ENCODE measurements at regions not wholly inside any gene's neighbourhood (a gene's known extent, or its start where the extent isn't known, plus 50 kb on each side); places are given as distances from the start of the nearest gene placed in this dataset.

DNA sequence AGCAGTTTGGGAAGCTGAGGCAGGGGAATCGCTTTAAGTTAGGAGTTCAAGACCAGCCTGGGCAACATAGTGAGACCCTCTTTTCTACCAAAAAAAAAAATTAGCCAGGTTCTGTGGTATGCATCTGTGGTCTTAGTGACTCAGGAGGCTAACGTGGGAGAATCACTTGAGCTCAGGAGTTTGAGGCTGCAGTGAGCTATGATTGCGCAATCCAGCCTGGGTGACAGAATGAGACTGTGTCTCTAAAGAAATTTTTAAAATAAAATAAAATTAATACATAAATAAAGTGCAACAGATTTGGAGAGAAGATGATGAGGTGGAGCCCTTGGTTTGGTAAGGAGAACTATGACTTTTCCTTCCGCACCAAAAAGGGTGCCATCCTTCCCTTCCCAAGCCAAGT is 436.9 kb downstream of the NLGN4X start:
- Histone ChIP-seq H3K36me3 (no peaks in the 10 kb centered on the region), H3K4me1 (no peaks in the 10 kb centered on the region), H3K9me3 (no peaks in the 10 kb centered on the region), H3K27me3 (no peaks in the 10 kb centered on the region), H3K4me3 (ENCODE audit: low read depth, low read length) (no peak overlapping the region)
- TF ChIP-seq CTCF (IDR thresholded peaks at IDR 0.05; ENCODE audit: low read depth, low read length): no peak
- DNase-seq: no peak

GRCh38 chrX:5788910-5789309 is 439.8 kb downstream of the NLGN4X start:
- H3K4me3 ChIP-seq (ENCODE audit: low read depth, low read length): no peak overlapping the region
- no peaks in the 10 kb centered on the region for H3K27me3 ChIP-seq
- H3K9me3 ChIP-seq: no peaks in the 10 kb centered on the region
- H3K4me1 ChIP-seq: no peaks in the 10 kb centered on the region
- no peak for DNase-seq
- H3K36me3 ChIP-seq: no peaks in the 10 kb centered on the region
- TF ChIP-seq CTCF (IDR thresholded peaks at IDR 0.05; ENCODE audit: low read depth, low read length): no peak

DNA sequence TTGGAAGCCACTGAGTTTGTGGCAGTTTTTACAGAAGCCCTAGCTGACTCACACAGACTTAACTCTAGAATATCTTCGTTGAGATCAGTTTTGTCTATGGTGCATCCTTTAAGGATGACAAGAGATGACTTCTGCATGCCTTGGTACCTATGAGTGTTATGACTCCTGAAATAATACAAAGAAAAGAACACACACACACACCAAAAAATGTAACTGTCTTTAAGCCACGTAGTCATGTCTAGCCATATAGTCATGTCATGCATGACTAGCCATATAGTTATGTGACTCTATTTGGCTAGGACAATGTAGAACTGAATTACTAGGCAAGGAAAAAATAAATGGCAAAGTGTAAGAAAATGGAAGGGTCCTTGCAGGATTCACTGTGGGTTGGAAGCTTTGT is 447.8 kb downstream of the NLGN4X start:
- Histone ChIP-seq H3K9me3 (no peaks in the 10 kb centered on the region), H3K4me1 (no peaks in the 10 kb centered on the region), H3K27me3 (no peaks in the 10 kb centered on the region), H3K36me3 (no peaks in the 10 kb centered on the region), H3K4me3 (ENCODE audit: low read depth, low read length) (no peak overlapping the region)
- no peak for TF ChIP-seq CTCF (IDR thresholded peaks at IDR 0.05; ENCODE audit: low read depth, low read length)
- DNase-seq: no peak

GRCh38 chrX:5775846-5776430 is 452.7 kb downstream of the NLGN4X start:
- no peak for DNase-seq
- no peaks in the 10 kb centered on the region for H3K4me1 ChIP-seq
- H3K27me3 ChIP-seq: no peaks in the 10 kb centered on the region
- no peak overlapping the region for H3K4me3 ChIP-seq (ENCODE audit: low read depth, low read length)
- H3K9me3 ChIP-seq: no peaks in the 10 kb centered on the region
- TF ChIP-seq CTCF (IDR thresholded peaks at IDR 0.05; ENCODE audit: low read depth, low read length): no peak
- no peaks in the 10 kb centered on the region for H3K36me3 ChIP-seq

DNA sequence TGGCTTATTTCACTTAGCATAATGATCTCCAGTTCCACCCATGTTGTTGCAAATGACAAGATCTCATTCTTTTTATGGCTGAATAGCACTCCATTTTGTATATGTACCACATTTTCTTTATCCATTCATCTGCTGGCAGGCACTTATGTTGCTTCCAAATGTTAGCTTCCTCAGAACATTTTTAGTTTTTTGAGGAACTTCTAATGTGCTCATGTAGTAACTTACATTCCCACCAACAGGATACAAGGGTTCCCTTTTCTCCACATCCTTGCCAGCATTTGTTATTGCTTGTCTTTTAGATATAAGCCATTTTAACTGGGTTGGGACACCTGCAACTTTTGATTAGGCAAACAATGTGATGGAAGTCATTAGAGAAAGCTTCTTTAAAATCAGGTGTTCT is 454.2 kb downstream of the NLGN4X start:
- DNase-seq: no peak
- no peaks in the 10 kb centered on the region for H3K27me3 ChIP-seq
- no peaks in the 10 kb centered on the region for H3K9me3 ChIP-seq
- TF ChIP-seq CTCF (IDR thresholded peaks at IDR 0.05; ENCODE audit: low read depth, low read length): no peak
- H3K36me3 ChIP-seq: no peaks in the 10 kb centered on the region
- H3K4me1 ChIP-seq: no peaks in the 10 kb centered on the region
- no peak overlapping the region for H3K4me3 ChIP-seq (ENCODE audit: low read depth, low read length)

- no peak for TF ChIP-seq CTCF (IDR thresholded peaks at IDR 0.05; ENCODE audit: low read depth, low read length)
- no peaks in the 10 kb centered on the region for H3K27me3 ChIP-seq
- DNase-seq: no peak
- no peaks in the 10 kb centered on the region for H3K9me3 ChIP-seq
- no peaks in the 10 kb centered on the region for H3K36me3 ChIP-seq
- no peak overlapping the region for H3K4me3 ChIP-seq (ENCODE audit: low read depth, low read length)
- no peaks in the 10 kb centered on the region for H3K4me1 ChIP-seq
Observed at GRCh38 chrX:5771441-5771840, 457.2 kb downstream of the NLGN4X start.

All from BE2C (cell line).